Stimulated activated CD4-positive, alpha-beta T cell treated with anti-CD3 and anti-CD28 coated beads, Interleukin-2, amount 100 ng/mL, for 4 hours (primary cell): ENCODE measurements at regions not wholly inside any gene's neighbourhood (a gene's known extent, or its start where the extent isn't known, plus 50 kb on each side); places are given as distances from the start of the nearest gene placed in this dataset.

Source experiments
- DNase-seq: peaks from one replicate; pipeline ENCODE4 v3.0.0-alpha.2; 2020; ENCODE audit warnings: low read depth

- DNase-seq = no peak
Observed at GRCh38 chr1:198040880-198041279, 115.9 kb upstream of the NEK7 start.

GRCh38 chr1:198042168-198042567, 114.6 kb upstream of the NEK7 start:
- no peak for DNase-seq

GRCh38 chr1:198047913-198048312, 108.9 kb upstream of the NEK7 start:
- no peak for DNase-seq

DNA sequence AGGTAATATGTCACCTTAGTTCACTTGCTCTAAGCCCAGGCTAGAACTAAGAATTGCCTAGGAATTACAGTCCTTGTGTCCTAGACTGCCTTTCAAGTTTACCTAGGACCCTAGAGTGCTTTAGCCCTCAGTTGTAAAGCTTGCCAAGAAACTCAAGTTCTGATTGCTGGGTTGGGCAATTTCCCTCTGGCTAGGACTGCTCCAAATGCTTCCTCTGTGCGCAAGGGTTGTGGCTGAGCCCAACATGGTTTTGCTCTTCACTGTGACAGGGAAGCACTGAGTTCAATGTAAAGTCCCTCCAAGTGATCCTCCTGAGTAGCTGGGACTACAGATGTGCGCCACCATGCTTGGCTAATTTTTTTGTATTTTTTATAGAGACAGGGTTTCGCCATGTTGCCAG, 102.3 kb upstream of the NEK7 start:
- DNase-seq = no peak

- DNase-seq = no peak
Observed at GRCh38 chr1:198056255-198056654, 100.5 kb upstream of the NEK7 start.

DNA sequence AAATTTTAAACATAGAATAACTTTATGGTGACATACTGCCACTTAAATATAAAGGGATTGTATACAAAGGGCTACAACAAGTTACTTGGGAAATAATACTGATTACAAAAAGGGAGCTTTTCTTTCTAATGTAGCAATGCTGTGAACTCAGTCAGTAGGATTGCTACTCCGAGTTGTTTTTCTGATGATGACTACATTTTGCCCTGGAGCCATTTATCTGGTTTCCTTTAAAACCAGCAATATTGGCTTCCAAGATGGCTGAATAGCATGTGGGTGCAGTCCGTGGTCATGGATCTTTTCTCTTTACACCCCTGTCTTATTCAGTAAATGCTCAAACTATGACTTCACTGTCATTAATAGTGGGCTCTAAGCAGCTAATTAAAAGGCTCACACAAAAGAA, 92.6 kb upstream of the NEK7 start:
- DNase-seq = no peak

GRCh38 chr1:198068285-198068684, 88.5 kb upstream of the NEK7 start:
- DNase-seq = no peak

- no peak for DNase-seq
Observed at GRCh38 chr1:198072177-198072576, 84.6 kb upstream of the NEK7 start.

- DNase-seq = no peak
Observed at GRCh38 chr1:198075296-198075695, 81.5 kb upstream of the NEK7 start.

- no peak for DNase-seq
Observed at GRCh38 chr1:198079432-198079951, 77.3 kb upstream of the NEK7 start.

GRCh38 chr1:198082576-198082975, 74.2 kb upstream of the NEK7 start:
- DNase-seq = no peak

- no peak for DNase-seq
Observed at GRCh38 chr1:198083549-198083948, 73.2 kb upstream of the NEK7 start.

DNA sequence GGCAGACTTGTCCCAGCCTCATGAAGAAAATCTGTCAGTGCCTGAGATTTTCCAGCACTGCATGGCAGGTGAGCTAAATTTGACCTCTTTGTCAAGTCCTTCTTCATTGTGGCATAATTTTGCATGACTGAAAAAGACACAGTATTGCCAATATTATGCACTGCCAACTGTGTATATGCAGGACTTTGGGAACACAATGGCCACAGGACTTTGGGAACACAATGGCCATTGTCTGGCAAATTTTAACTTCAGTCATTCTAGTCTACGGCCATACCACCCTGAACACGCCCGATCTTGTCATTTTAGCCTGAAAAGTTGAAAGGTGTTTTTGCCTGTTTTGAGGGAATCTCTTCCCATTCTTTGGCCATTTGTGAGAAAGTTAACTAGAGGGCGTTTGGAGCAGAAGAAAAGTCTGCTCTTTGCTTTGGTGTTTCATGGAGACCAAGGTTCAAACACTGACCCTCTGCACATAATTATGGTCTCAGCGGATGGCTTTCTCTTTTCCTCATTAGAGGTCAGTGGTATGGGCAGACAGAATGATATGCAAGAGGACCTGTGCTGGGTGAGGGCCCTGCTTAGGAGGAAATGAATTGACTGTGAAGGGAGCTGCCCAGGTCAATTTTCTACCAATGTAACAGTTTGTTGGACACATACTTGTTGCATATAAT, 72.4 kb upstream of the NEK7 start:
- DNase-seq = no peak

- DNase-seq = no peak
Observed at GRCh38 chr1:198086051-198086745, 70.6 kb upstream of the NEK7 start.

DNA sequence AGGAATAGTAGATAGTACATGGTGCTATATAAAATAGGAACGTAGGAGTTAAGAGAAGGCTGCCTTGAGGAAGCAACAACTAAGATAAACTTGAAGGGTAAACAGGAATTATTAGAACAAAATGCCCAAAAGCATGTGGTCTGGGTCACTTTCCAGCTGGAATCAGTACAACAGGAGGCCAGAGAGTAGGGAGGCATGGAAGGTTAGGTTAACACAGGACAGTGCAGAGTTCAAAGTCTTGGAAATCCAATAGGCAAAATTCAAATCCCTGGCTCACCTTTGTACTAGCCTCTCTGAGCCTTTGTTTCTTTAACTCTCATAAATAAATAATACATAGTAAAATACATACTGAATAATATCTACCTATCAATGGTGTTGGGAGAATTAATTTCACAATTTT, 69.0 kb upstream of the NEK7 start:
- no peak for DNase-seq

GRCh38 chr1:198088360-198089071, 68.3 kb upstream of the NEK7 start:
- DNase-seq = peak; percentile 15

- DNase-seq = no peak
Observed at GRCh38 chr1:198096390-198096789, 60.4 kb upstream of the NEK7 start.

DNA sequence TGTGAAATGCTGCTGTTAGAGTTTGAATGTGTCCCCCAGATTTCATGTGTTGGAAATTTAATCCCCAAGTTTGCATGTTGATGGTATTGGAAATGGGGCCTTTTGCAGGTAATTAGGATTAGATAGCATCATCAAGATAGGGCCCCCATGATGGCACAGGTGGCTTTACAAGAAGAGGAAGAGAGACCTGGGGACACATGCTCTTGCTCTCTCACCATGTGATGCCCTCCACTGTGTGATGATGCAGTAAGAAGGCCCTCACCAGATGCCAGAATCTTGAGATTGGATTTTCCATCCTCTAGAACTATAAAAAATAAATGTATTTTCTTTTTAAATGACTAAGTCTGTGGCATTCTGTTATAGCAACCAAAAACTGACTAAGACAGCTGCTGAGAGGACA, 57.0 kb upstream of the NEK7 start:
- DNase-seq = no peak

DNA sequence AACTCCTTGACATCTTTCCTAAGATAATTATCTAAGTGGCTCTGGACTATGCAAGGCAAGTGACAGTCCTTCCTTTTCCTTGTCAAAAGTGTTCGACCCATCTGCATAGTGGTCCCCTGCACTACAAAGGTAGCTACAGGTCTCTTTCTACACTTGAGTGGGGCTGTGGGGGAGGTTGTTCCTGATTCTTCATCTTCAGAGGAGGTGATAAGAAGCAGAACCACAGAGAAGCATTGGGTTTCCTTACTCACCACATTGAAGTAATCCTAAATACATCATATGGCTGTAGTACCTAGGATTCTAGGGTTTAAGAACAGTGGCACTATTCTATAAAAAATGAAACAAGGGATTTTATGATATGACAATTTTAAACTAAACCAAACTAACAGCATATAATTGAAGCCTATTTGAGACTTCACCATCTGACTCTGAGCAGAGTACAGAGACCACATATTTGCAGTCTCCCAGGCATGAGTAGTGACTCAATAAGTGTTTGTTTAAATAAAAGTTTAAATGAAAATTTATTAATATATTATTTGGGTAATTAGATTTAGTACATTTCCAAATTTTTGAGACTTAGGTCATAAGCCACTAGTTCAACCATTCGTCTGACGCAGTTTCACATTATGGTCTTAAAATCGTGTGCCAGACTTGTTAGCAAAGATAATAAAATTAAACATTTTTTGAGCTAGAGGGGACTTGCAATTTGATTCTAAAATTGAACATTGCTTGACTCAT, 54.9 kb upstream of the NEK7 start:
- no peak for DNase-seq

DNA sequence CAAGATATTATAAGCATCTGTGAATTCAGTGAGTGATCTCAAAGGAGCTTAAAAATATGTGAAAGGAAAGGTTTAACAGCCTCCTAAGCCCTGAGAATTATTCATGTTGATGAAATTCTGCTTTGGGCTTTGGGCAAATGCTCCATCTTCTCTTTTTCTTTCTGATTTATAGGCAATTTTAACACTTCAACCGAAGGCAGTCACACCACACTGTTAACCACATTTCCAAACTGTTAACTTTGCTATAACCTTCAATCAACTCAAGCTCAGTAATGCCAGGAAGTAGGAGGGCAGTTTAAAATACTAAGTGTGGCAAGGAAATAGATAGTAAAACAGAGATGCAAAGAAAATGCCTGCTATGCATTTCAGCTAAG, 54.4 kb upstream of the NEK7 start:
- no peak for DNase-seq

GRCh38 chr1:198105185-198105584, 51.6 kb upstream of the NEK7 start:
- DNase-seq = no peak

GRCh38 chr1:198106011-198106410, 50.8 kb upstream of the NEK7 start:
- DNase-seq = no peak
